Stimulated activated CD4-positive, alpha-beta T cell treated with anti-CD3 and anti-CD28 coated beads, TNF-alpha, amount 100 ng/mL, for 1 hour (primary cell): ENCODE measurements at regions not wholly inside any gene's neighbourhood (a gene's known extent, or its start where the extent isn't known, plus 50 kb on each side); places are given as distances from the start of the nearest gene placed in this dataset.
"Not testable (repeated sequence)": the region's sequence is repeated elsewhere in the genome, so short reads cannot be mapped to it uniquely, and the experiment has no call there.

Source experiments
- DNase-seq, 3 donors: peaks; one replicate each; pipeline ENCODE4 v3.0.0-alpha.2; 2020; ENCODE audit warnings: low read depth in 3 of 3, low spot score in 1 of 3

- not testable (repeated sequence) for DNase-seq
These were observed 196.5 kb upstream of the ZNF469 start for GRCh38 chr16:88185976-88186888.

DNA sequence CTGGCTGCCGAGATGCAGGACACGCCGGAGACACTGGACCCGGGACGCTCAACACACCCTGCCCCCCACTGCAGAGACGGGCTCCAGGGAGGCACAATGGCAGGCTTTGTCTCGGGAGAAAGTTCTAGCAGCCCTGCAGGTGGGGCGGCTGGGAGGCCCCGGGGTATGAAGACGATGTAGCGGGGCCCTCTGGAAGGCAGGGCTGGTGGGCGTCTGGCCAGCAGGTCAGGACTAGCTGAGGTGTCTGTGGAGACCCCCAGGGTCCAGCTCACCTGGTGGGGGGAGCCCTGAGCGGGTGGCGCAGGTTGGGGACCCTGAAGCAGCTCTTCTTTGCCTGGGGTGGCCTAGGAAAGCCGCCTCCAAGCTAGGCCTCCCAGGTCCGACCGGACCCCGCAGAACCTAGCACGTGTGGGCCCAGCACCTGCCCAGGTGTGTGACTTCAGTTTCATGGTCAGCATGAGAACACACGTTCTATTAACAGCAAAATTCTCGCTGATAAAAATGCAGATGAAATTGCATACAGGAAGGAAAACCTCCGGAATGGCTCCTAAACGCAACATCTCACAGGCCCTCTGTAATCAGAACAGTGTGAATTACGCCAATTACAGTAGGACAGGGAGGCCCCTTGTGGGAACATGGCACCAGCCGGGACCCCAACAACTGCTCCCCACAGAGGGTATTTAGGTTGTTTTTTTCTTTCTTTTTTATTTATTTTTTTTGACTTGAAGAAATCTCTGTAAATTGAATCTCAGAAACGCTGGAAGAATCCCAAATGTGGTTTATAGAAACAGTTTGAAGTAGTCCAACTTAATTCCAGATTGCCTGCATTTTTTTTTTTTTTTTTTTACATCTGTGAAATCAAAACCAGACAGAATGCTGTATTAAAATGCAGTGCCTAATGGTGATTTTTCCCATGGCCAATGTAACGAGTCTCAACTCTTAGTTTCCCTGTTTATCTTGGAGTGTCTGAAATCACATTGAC lies 195.6 kb upstream of the ZNF469 start:
- DNase-seq, result not testable (repeated sequence)

GRCh38 chr16:88188171-88188895 lies 194.4 kb upstream of the ZNF469 start:
- DNase-seq, result not testable (repeated sequence)

DNA sequence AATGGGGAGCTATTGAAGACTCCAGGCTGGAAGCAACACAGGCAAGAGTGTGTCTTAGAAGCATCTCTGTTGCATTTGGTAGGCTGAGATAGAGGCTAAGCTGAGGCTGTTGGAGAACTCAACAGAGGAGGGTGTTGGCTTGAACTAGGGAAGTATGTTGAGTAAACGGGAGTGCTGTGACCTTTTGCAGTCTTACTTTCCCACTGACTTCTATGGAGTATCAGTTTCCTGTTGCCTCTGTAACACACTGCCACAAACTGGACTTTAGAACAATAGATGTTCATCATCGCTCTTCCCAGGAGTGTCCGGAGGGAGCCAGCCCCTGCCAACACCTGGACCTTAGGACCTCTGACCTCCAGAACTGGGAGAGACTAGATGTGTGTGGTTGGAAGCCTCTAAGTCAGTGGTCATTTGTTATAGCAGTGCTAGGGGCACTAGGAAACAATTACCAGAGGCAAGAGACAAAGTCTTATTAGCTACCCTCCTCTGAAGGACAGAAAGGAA lies 192.1 kb upstream of the ZNF469 start:
- DNase-seq, result not testable (repeated sequence)

DNA sequence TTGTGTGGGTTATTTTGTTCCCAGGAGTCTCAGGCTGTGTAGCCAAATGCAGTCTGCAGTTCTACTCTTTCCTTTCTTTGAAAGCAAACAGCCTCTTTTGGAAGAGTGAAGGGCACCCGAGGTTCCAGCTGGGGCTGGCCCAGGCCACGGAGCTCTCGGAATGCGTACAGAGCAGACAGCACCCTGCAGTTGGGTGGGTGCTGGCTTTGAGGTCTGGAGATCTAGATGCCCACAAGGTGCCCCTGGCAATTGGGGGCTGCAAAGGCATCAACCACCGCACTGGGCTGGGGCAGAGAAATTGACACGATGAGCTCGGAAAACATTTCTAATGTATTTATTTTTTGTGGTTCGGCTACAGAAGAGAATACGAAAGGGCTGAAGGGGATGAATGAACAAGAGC lies 191.6 kb upstream of the ZNF469 start:
- not testable (repeated sequence) for DNase-seq

- DNase-seq, result no peak
These were observed 190.2 kb upstream of the ZNF469 start for GRCh38 chr16:88192601-88193000.

- DNase-seq, result peak in 1 of 3 donors; percentile 14
These were observed 188.9 kb upstream of the ZNF469 start for GRCh38 chr16:88193706-88194396.

DNA sequence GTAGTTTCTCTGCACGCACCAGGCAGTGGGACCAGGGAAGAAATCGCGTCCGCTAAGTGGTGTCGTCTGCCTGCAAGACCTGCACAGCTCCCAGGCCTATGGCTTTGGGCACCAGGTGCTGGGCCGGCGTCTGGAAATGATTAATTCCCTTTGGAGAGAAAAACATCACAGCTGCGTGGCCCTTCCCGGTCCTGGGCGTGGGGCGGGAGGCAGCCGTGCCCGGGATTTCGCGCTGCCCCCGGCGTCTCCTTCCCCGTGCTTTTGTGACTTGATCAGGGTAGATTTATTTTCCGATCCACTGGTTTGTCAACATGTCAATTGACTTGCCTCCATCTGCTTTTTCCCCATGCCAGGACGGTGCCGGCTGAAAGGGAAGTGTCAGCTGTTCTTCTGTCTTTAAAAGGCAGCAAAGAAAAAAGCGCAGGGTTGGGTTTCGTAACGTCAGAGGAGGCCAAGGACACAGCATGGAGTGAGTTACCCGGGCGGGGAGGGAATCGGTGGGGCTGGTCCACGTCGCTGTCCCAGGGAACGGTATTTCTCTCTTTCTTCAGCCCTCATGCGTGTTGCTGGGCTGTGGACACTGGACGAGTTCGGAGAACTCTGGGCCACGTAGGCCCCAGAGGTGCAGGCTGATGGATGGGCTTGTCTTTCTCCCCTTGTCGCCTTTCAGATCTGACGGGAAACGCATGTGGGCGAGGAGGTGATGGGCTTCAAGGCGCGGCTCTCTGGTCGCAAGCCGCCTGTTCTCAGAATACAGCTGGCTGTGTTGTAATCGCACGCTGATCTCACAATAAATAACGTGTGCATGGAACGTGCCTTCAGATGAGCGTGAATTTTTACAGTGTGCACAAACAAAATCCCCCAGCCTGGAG lies 188.1 kb upstream of the ZNF469 start:
- no peak for DNase-seq

DNA sequence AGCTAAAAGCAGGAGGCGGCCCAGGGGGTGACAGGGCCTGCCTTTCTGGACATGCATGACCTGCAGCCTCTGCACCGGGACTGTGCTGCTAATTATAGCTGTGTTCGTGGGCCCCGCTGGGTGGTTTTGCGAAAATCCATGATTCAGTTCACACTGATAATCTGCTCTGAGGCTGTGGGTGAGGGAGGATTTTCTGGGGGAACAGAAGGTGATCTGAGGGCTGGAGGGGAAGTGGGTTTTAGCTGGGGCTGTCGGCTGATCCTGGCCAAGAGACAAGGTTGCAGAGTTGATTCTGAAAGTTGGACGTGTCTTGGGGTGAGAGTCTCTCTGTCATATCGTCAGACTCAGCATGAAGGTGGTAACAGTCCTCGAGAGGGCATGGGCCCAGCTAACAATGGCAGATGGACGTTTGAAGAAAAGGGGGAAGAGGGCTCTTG lies 187.5 kb upstream of the ZNF469 start:
- no peak for DNase-seq

GRCh38 chr16:88195911-88196465 lies 186.8 kb upstream of the ZNF469 start:
- no peak for DNase-seq

DNA sequence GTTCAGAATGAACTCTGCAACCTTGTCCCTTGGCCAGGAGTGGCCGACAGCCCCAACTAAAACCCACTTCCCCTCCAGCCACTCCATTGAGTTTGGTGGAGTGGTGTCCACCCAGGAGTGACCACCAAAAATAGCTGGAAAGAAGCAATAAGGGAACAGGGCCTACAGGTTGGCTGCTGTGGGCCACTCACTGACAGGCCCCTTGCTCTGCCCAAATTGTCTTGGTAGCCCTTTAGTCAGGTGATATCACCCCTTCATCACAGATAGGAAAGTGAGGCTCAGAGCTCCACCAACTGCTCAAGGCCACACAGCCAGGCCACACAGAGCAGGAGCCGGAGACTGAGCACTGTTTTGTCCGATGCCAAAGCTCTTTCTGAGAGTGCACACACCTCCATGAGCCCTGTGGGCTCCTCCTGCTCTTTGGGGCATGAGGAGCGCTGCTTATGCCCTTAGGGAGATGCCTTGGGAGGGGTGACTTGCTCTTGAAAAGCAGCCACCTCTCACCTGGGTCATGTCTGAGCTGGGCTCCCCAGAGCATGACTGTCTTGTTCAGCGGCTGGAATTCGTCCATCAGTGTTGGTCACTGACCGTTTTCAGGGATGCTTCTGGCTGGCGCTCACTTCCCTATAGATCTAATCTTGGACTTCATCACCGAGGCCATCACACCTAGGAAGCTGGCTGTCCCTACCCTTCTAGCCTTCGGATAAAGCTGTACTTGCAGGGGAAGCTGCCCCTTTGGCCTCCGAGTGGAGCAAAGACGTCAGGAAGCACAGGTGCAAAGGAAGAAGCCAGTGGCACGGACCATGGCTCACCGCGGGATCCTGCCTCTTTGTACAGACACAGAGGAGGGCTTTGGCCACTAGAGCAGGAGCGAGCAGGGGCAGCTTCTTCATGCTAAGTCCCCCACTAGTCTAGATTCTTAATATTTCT lies 186.0 kb upstream of the ZNF469 start:
- DNase-seq, result no peak

DNA sequence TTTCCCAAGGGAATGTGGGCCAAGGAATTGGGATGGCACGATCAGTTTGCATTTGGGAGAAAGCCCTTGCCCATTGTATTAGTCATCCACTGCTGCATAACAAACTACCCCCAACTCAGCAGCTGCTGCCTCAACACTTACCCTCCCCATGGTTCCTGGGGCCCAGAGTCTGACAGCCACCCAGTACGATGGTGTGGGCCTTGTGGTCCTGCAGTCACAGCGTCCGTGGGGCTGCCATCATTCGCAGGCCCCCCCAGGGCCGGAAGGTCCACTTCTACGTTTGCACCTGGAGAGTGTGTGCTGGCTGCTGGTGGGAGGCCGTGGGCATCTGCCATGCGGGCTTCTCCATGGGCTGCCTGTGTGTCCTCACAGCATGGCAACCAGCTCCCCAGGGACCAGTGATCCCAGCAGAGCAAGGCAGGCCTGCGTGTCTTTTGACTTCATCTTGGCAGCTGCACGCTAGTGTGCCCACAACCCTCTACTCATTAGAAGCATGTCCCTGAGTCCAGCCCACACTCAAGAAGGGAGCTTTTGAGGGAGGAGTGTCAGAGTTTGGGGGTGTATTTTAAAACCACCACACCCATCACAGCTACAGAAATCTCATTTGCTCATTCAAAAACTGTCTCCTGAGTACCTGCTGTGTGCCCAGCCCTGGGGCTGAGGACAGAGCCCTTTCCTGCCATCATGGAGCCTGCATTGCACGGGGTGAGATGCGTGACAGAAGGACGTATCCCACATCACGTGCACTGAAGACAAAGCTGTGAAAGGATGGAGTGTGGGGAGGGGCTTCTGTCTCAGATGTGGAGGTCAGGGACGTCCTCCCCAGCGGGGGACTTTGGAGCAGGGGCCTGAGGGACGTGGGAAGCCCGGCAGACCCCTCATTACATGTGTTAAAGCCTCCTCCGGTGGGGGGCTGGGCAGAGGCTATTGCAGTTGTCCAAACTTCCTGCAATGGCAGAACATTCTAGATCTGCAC lies 185.0 kb upstream of the ZNF469 start:
- no peak for DNase-seq

- DNase-seq, result not testable (repeated sequence)
These were observed 184.1 kb upstream of the ZNF469 start for GRCh38 chr16:88198457-88199295.

GRCh38 chr16:88199296-88200153 lies 183.2 kb upstream of the ZNF469 start:
- DNase-seq, result not testable (repeated sequence)
